GM18507 (cell line): ENCODE measurements at regions not wholly inside any gene's neighbourhood (a gene's known extent, or its start where the extent isn't known, plus 50 kb on each side); places are given as distances from the start of the nearest gene placed in this dataset.

ENCODE experiments used
- DNase-seq: peaks from one replicate; pipeline ENCODE4 v3.0.0; 2011; ENCODE audit warnings: low read depth; ENCODE audit not compliant: insufficient read length; ENCODE audit errors: extremely low spot score
- FAIRE-seq: peaks from 2 replicates; lab custom pipeline; 2011; peaks lifted over from hg19 to GRCh38; lab: Jason Lieb, UNC

DNA sequence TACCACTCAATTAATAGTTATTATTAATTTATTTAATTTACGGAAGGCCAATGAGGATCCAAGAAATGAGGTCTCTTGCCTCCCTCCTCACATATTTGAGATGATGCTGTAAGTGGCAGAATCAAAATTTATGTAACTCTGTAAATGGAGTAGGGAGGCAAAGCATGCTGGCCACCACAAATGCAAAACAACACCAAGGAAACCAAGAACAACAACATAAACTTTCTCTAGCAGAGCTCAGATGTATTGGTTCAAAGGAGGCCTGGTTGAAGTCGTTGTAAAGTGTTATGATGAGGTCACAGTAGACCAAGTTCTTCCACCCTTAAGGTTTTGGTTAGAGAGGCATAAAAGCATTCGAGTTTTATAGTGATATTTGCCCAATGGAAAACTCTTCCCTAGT, 194.8 kb upstream of the FAT1 start:
- DNase-seq (no peak), FAIRE-seq (no peak)

GRCh38 chr4:186919340-186919739, 195.7 kb upstream of the FAT1 start:
- FAIRE-seq = no peak

DNA sequence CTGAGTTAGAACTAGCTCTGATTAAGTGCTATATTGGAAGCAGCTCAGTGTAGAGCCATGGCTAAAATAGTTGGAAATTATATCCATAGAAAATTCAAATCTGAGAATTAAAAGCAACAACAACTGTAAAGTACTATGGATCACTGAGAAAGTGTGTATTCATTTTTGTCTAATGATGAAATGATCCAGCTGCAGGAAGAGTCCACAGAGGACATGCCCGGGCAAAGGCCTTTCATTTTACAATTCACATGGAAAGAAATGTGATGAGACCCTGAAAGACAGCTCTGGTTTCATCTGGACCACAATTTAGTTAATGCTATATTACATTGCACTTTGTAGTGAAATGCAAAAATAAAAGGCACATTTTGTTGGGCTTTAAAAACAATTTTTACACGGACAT, 196.8 kb upstream of the FAT1 start:
- no peak for FAIRE-seq
- no peak for DNase-seq

More at GRCh38 chr4:186919340-186919739, 195.7 kb upstream of the FAT1 start:
- DNase-seq = no peak

DNA sequence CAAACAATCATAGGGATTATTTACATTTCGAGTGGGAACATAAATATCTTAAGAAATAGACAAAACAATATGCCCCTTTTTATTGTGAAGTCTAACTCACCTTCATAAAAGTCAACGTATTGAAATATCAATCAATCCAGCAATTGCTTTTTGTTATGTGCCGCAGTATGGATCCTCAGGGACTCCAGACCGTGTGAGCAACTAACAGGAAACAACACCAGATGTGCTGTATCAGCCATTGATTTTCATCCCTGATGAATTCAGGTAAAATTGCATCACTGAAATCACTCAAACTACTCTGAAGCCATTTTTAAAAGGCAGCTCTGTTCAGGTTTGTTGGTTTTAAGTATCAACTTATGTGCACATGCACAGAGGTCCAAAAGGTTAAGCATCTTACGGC, 197.3 kb upstream of the FAT1 start:
- no peak for DNase-seq
- FAIRE-seq = no peak

GRCh38 chr4:186924723-186925122, 201.1 kb upstream of the FAT1 start:
- DNase-seq (no peak), FAIRE-seq (no peak)

DNA sequence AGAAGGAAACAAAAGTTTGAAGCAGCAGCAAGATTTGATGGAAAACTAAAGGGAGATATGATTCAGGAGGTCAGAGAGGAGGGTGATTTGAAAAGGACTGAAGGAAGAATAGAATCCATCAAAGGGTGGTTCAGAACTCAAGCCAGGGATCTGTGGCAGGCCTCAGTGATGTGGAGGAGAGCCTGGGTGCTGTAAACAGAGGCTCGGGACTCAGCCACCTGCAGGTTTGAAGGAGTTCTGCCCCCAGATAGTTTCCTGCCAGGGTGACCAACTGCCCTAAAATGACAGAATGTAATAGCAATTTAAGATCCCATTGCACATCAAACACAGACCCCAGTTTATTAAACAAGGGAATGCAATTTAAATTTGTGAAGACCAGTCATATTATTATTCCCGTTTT, 204.0 kb upstream of the FAT1 start:
- FAIRE-seq (no peak), DNase-seq (no peak)

DNA sequence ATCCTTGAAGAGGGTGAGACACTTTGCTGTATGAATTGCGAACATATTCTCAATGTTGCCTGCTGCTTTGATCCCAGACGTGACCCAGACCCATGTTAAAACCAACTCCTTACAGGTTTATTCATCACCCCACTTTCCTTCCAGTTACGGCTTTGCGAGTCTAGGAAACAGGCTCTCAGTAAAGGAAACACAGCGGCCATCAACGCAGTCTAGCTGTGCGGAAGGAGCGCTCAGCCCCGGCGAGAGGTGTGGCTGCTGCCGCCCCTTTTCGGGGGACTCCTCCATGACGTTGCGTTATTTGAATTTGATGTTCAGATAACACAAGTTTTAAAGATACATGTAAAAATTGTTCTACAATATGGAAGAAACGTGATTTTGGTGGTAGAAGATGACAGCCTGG, 206.4 kb upstream of the FAT1 start:
- no peak for DNase-seq
- FAIRE-seq = no peak

DNA sequence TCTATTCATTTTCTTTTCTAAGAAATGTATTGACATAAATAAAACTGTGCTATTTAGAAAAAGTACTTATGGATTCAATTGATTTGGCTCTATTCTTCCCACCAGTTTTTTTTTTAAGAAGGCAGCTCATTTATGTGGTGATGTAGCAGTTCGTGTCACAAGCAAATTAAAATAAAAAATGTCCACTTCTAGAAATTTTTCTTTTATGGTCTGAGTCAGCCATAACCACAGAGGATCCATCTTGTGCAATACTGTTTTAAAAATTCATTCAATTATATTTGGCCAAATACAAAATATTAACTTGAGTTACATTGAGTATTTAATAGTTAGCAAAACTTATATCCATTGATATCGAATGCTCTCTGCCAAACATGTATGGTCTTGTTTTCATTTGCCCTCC, 207.9 kb upstream of the FAT1 start:
- FAIRE-seq (no peak), DNase-seq (no peak)

DNA sequence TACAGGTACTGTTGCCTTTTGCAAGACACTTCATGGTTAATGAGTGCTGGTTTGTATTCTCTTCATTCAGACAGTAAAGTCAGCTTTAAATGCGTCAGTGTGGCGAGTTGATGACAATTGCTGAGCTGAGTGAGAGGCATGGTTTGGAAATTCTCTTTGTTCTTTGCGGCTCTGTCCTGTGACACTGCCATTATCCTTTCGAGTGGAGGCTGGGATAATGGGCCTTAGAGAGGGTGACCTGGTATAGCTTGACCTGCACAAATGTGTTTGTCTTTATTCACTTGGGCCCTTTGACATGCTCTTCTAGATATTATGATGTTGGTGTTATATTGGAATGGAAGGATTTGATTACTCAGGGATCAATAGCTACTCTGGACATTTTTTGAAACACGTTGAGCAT, 208.5 kb upstream of the FAT1 start:
- no peak for DNase-seq
- no peak for FAIRE-seq

DNA sequence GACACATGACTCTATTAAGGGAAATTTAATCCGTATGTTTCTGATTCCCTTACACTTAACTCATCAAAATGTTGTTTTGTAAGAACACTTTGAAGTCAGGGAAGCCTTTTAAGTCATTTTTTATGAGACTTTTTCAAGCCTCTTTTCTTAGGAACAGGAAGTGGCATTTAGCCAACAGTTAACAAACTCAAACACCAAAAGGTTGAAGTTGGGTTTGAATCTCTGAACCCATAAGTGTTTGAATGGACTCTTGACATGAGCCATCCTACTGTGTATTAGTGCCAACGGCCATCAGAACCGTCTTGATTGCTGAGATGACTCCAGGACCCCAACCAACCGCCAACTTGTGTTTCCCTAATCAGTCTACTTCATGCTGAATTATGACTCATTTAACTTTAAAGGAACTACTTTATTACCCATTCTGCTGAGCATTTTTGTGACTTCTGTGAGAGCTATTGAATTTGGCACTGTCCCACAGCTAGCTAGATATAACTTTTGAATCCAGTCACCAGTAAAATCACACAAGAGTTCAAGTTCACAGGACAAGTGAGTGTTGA, 209.1 kb upstream of the FAT1 start:
- DNase-seq (no peak), FAIRE-seq (no peak)

- DNase-seq = no peak
- FAIRE-seq = no peak
These were observed 210.6 kb upstream of the FAT1 start for GRCh38 chr4:186934244-186934643.

- FAIRE-seq = no peak
- DNase-seq = no peak
These were observed 211.3 kb upstream of the FAT1 start for GRCh38 chr4:186934841-186935443.

DNA sequence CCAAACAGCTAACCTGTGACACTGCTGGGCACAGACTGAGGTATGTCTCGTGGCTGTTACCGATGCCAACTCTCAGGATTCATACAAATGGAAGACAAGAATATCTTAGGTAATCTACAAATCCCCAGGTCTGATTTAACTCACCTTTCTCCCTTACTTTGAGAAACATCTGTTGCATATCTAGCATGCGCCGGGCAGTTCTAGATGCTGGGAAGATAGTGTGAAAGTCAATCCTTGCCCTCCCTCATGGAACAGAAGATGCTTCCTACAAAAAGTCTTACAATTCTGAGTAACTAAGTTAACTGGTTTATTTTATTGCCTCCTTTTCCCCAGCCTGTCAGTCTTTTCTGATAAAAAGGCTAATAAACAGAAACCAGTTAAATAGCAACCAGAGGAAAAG, 212.2 kb upstream of the FAT1 start:
- DNase-seq (no peak), FAIRE-seq (no peak)

DNA sequence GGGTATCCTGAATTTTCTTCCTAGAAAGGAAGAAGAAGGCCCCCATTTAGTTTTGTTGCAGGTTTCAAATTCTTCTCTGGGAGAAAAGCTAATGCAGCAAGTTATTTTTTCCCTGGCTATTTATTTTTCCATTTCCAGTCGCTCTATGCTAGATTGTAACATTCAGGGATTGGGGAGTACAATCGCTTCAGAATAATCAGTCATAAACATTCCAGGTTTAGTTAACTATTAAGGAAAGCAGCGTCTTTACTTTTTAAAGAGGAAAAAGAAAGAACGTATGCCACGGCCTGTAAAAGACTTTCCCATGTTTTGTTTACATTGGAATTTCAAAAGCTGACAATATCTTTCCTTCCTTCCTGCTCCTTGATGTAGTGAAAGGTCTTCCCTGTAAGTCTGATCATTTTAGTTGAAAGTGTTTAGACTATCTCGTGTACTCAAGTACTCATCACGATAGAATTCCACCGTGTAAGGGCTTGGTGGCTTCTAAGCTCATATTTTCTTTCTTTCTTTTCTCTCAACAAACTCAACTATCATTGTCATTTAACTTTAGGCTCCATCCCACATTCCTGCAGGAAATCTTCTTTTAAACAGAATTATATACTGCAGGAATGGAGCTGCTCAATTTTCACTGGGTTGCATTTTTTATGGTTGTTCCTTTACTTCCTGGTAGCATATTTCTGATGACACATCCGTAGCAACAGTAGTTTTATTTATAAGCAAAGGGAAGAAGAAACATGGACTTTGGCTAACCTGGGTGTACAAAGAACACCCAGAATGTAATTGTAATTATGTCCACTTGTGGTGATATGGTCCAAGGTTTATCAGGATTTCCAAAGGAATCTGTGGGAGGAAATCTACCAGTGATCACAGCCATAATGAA, 213.1 kb upstream of the FAT1 start:
- FAIRE-seq (no peak), DNase-seq (no peak)

- no peak for FAIRE-seq
- no peak for DNase-seq
These were observed 215.6 kb upstream of the FAT1 start for GRCh38 chr4:186939226-186939625.

DNA sequence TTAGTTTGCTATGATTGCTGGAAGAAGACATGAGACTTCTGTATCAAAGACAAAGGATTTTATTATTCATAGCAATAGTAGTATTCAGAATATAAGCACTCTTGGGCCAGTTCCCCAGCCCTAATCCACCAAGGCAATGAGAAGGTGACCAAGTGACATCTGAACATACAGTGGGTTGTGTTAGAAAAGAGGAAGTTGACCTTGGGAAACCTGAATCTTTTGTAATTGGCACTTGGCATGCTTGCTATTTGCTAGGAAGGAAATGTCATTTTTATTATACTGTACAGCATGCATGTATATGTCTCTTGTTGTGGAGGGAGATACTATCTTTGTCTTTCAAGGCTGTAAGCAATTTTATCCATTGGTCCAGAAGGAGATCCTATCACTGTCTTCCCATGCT, 216.1 kb upstream of the FAT1 start:
- no peak for DNase-seq
- no peak for FAIRE-seq

GRCh38 chr4:186940476-186940875, 216.8 kb upstream of the FAT1 start:
- FAIRE-seq (no peak), DNase-seq (no peak)

- FAIRE-seq = no peak
- DNase-seq = no peak
These were observed 219.2 kb upstream of the FAT1 start for GRCh38 chr4:186942758-186943377.

GRCh38 chr4:186943411-186943810, 219.8 kb upstream of the FAT1 start:
- DNase-seq (no peak), FAIRE-seq (no peak)

GRCh38 chr4:186946136-186946535, 222.5 kb upstream of the FAT1 start:
- DNase-seq (no peak), FAIRE-seq (no peak)
